ENCODE measurements at regions not wholly inside any gene's neighbourhood (a gene's known extent, or its start where the extent isn't known, plus 50 kb on each side); places are given as distances from the start of the nearest gene placed in this dataset.

- no peaks in the 10 kb centered on the region for H3K4me1 ChIP-seq (ENCODE audit: insufficient read depth, low read length)
- no peak overlapping the region for H2BK20ac ChIP-seq (ENCODE audit: low read depth, low read length, poor library complexity, severe bottlenecking)
- H3K23ac ChIP-seq (ENCODE audit: insufficient read length, low read depth, low read length) = no peak overlapping the region
- H2AK5ac ChIP-seq (ENCODE audit: insufficient read length, low read length) = no peak overlapping the region
- H3K36me3 Mint-ChIP-seq (ENCODE audit: insufficient read depth in 1 of 3, low read depth in 3 of 3) = peaks cover 4 to 20% (median 17%) of the 10 kb centered on the region in 3 experiments
- H3K27ac Mint-ChIP-seq = peak overlapping the region in 2 of 3 experiments; percentile 50 to 76; a peak in 1 of 7 replicates
- no peak overlapping the region for H3K27ac ChIP-seq (ENCODE audit: insufficient read length, low read depth, low read length)
- H3K23me2 ChIP-seq (ENCODE audit: insufficient read length, low read depth, low read length, poor library complexity, severe bottlenecking) = no peaks in the 10 kb centered on the region
- H2AFZ ChIP-seq (ENCODE audit: low read length) = no peak overlapping the region
- no peak overlapping the region for H3K4ac ChIP-seq (ENCODE audit: low read depth, low read length)
- no peak overlapping the region for H2BK15ac ChIP-seq (ENCODE audit: low read depth, low read length)
- H4K91ac ChIP-seq (ENCODE audit: insufficient read length, low read depth, low read length) = no peak overlapping the region
- no CpG with 5 or more reads among the region's 7 CpGs for WGBS (ENCODE audit: extremely low coverage, insufficient read length, low lambda C conversion rate)
- peaks cover 19 to 22% of the 10 kb centered on the region in 2 experiments for H3K9me3 Mint-ChIP-seq
- H3K4me3 Mint-ChIP-seq = no peak overlapping the region
- H3K4me1 Mint-ChIP-seq = peaks cover 6 to 9% of the 10 kb centered on the region in 2 experiments
- no peak overlapping the region for H3K14ac ChIP-seq (ENCODE audit: insufficient read depth, low read length)
- H3K56ac ChIP-seq (ENCODE audit: insufficient read length, low read depth, low read length) = no peak overlapping the region
- no peaks in the 10 kb centered on the region for H3K9me3 ChIP-seq (ENCODE audit: control insufficient read depth, low read depth, low read length)
- H4K5ac ChIP-seq (ENCODE audit: insufficient read length, low read depth, low read length) = no peak overlapping the region
- H3K27me3 Mint-ChIP-seq (ENCODE audit: low read depth) = no peaks in the 10 kb centered on the region
- no peak overlapping the region for H2BK5ac ChIP-seq (ENCODE audit: insufficient read length, low read length)
- no peak overlapping the region for H2BK120ac ChIP-seq (ENCODE audit: low read depth, low read length, poor library complexity, severe bottlenecking)
- DNase-seq = no peak
- no peaks in the 10 kb centered on the region for H3K79me1 ChIP-seq (ENCODE audit: insufficient read depth, low read depth, low read length, poor library complexity, severe bottlenecking)
- H3K18ac ChIP-seq (ENCODE audit: insufficient read length, low read depth, low read length) = no peak overlapping the region
- H3K9ac ChIP-seq (ENCODE audit: extremely low read depth, insufficient read length, low read length) = no peak overlapping the region
- no peaks in the 10 kb centered on the region for H3K27me3 ChIP-seq (ENCODE audit: insufficient read depth, low read length)
- no peak overlapping the region for H4K8ac ChIP-seq (replicated peaks; ENCODE audit: insufficient read length, low read depth, low read length)
- no peak overlapping the region for H3T11ph ChIP-seq (ENCODE audit: low read length)
- no peaks in the 10 kb centered on the region for H4K20me1 ChIP-seq (ENCODE audit: control insufficient read depth, insufficient read depth, insufficient read length)
- H3K79me2 ChIP-seq (ENCODE audit: insufficient read depth, low read length) = no peaks in the 10 kb centered on the region
- H2BK12ac ChIP-seq (ENCODE audit: insufficient read length, low read depth, low read length) = no peak overlapping the region
- TF ChIP-seq CTCF (conservative IDR thresholded peaks at IDR 0.05) = no peak
- no peak overlapping the region for H3K4me2 ChIP-seq (ENCODE audit: insufficient read depth, insufficient read length, low read length)
Observed at GRCh38 chr3:130800829-130801228, 54.2 kb upstream of the PIK3R4 start.
